ENCODE measurements at regions not wholly inside any gene's neighbourhood (a gene's known extent, or its start where the extent isn't known, plus 50 kb on each side); places are given as distances from the start of the nearest gene placed in this dataset.

- DNase-seq (ENCODE audit: low read depth in 2 of 3, low spot score in 1 of 3): no peak
Observed at GRCh38 chr12:46472144-46472705, 99.7 kb upstream of the SLC38A2 start.

GRCh38 chr12:46471404-46471803 is 98.8 kb upstream of the SLC38A2 start:
- DNase-seq (ENCODE audit: low read depth in 2 of 3, low spot score in 1 of 3): no peak

GRCh38 chr12:46470975-46471374 is 98.4 kb upstream of the SLC38A2 start:
- no peak for DNase-seq (ENCODE audit: low read depth in 2 of 3, low spot score in 1 of 3)

GRCh38 chr12:46470036-46470627 is 97.6 kb upstream of the SLC38A2 start:
- DNase-seq (ENCODE audit: low read depth in 2 of 3, low spot score in 1 of 3): no peak

- no peak for DNase-seq (ENCODE audit: low read depth in 2 of 3, low spot score in 1 of 3)
Observed at GRCh38 chr12:46468813-46469212, 96.2 kb upstream of the SLC38A2 start.

GRCh38 chr12:46468160-46468559 is 95.6 kb upstream of the SLC38A2 start:
- DNase-seq (ENCODE audit: low read depth in 2 of 3, low spot score in 1 of 3): no peak

- no peak for DNase-seq (ENCODE audit: low read depth in 2 of 3, low spot score in 1 of 3)
Observed at GRCh38 chr12:46465307-46465706, 92.7 kb upstream of the SLC38A2 start.

- no peak for DNase-seq (ENCODE audit: low read depth in 2 of 3, low spot score in 1 of 3)
Observed at GRCh38 chr12:46464863-46465262, 92.3 kb upstream of the SLC38A2 start.

- DNase-seq (ENCODE audit: low read depth in 2 of 3, low spot score in 1 of 3): no peak
Observed at GRCh38 chr12:46462641-46463355, 90.2 kb upstream of the SLC38A2 start.

GRCh38 chr12:46461907-46462640 is 89.5 kb upstream of the SLC38A2 start:
- DNase-seq (ENCODE audit: low read depth in 2 of 3, low spot score in 1 of 3): no peak

- DNase-seq (ENCODE audit: low read depth in 2 of 3, low spot score in 1 of 3): no peak
Observed at GRCh38 chr12:46461459-46461858, 88.9 kb upstream of the SLC38A2 start.

GRCh38 chr12:46460682-46461210 is 88.2 kb upstream of the SLC38A2 start:
- no peak for DNase-seq (ENCODE audit: low read depth in 2 of 3, low spot score in 1 of 3)

- no peak for DNase-seq (ENCODE audit: low read depth in 2 of 3, low spot score in 1 of 3)
Observed at GRCh38 chr12:46459861-46460545, 87.4 kb upstream of the SLC38A2 start.

- DNase-seq (ENCODE audit: low read depth in 2 of 3, low spot score in 1 of 3): no peak
Observed at GRCh38 chr12:46459111-46459510, 86.5 kb upstream of the SLC38A2 start.

GRCh38 chr12:46458500-46459102 is 86.0 kb upstream of the SLC38A2 start:
- no peak for DNase-seq (ENCODE audit: low read depth in 2 of 3, low spot score in 1 of 3)

GRCh38 chr12:46457958-46458357 is 85.4 kb upstream of the SLC38A2 start:
- DNase-seq (ENCODE audit: low read depth in 2 of 3, low spot score in 1 of 3): no peak

GRCh38 chr12:46456356-46457334 is 84.1 kb upstream of the SLC38A2 start:
- no peak for DNase-seq (ENCODE audit: low read depth in 2 of 3, low spot score in 1 of 3)

GRCh38 chr12:46455648-46456352 is 83.2 kb upstream of the SLC38A2 start:
- no peak for DNase-seq (ENCODE audit: low read depth in 2 of 3, low spot score in 1 of 3)

- no peak for DNase-seq (ENCODE audit: low read depth in 2 of 3, low spot score in 1 of 3)
Observed at GRCh38 chr12:46454981-46455380, 82.4 kb upstream of the SLC38A2 start.
